NCI-H146 (cell line): ENCODE measurements at regions not wholly inside any gene's neighbourhood (a gene's known extent, or its start where the extent isn't known, plus 50 kb on each side); places are given as distances from the start of the nearest gene placed in this dataset.

Source experiments
- DNase-seq: peaks from one replicate; lab custom pipeline; 2025; lab: John Stamatoyannopoulos, UW

- DNase-seq = no peak
These were observed 211.3 kb downstream of the CYP26B1 start for GRCh38 chr2:71936076-71937030.

- no peak for DNase-seq
These were observed 212.3 kb downstream of the CYP26B1 start for GRCh38 chr2:71935262-71935848.

- no peak for DNase-seq
These were observed 212.9 kb downstream of the CYP26B1 start for GRCh38 chr2:71934595-71935261.

- no peak for DNase-seq
These were observed 213.4 kb downstream of the CYP26B1 start for GRCh38 chr2:71934320-71934593.

- peak; percentile 33 for DNase-seq
These were observed 214.0 kb downstream of the CYP26B1 start for GRCh38 chr2:71933467-71934319.

- DNase-seq = no peak
These were observed 214.7 kb downstream of the CYP26B1 start for GRCh38 chr2:71932780-71933466.

GRCh38 chr2:71932037-71932779 lies 215.5 kb downstream of the CYP26B1 start:
- no peak for DNase-seq

- peak; percentile 56 for DNase-seq
These were observed 217.5 kb downstream of the CYP26B1 start for GRCh38 chr2:71930049-71930681.

- DNase-seq = no peak
These were observed 218.2 kb downstream of the CYP26B1 start for GRCh38 chr2:71929482-71929772.

- no peak for DNase-seq
These were observed 218.8 kb downstream of the CYP26B1 start for GRCh38 chr2:71928734-71929481.

GRCh38 chr2:71927757-71928715 lies 219.6 kb downstream of the CYP26B1 start:
- no peak for DNase-seq

GRCh38 chr2:71926876-71927756 lies 220.5 kb downstream of the CYP26B1 start:
- DNase-seq = no peak

- no peak for DNase-seq
These were observed 221.6 kb downstream of the CYP26B1 start for GRCh38 chr2:71926089-71926447.

- no peak for DNase-seq
These were observed 222.2 kb downstream of the CYP26B1 start for GRCh38 chr2:71925268-71926088.

- DNase-seq = peak; percentile 80
These were observed 223.7 kb downstream of the CYP26B1 start for GRCh38 chr2:71923887-71924533.

GRCh38 chr2:71923143-71923525 lies 224.5 kb downstream of the CYP26B1 start:
- no peak for DNase-seq
